GM21529 (cell line): ENCODE measurements at regions not wholly inside any gene's neighbourhood (a gene's known extent, or its start where the extent isn't known, plus 50 kb on each side); places are given as distances from the start of the nearest gene placed in this dataset.
A peak's percentile ranks its signal among the peaks of the same experiment; 100 is the strongest.
"Not testable (repeated sequence)": the region's sequence is repeated elsewhere in the genome, so short reads cannot be mapped to it uniquely, and the experiment has no call there.

Experiments
- ATAC-seq: cut with Tn5 transposase; IDR thresholded peaks from one replicate; pipeline ENCODE4 v1.9.1; 2021; ENCODE audit not compliant: unreplicated experiment

- no peak for ATAC-seq
Observed at GRCh38 chr9:16052757-16053530, 500.1 kb downstream of the CCDC171 start.

GRCh38 chr9:16057541-16057940, 504.7 kb downstream of the CCDC171 start:
- ATAC-seq, result no peak

- ATAC-seq, result no peak
Observed at GRCh38 chr9:16058131-16058549, 505.3 kb downstream of the CCDC171 start.

GRCh38 chr9:16060436-16061129, 507.7 kb downstream of the CCDC171 start:
- ATAC-seq, result peak; percentile 55

GRCh38 chr9:16062542-16063240, 509.8 kb downstream of the CCDC171 start:
- no peak for ATAC-seq

- ATAC-seq, result no peak
Observed at GRCh38 chr9:16063241-16063591, 510.4 kb downstream of the CCDC171 start.

- ATAC-seq, result no peak
Observed at GRCh38 chr9:16064771-16065170, 511.9 kb downstream of the CCDC171 start.

GRCh38 chr9:16066201-16066600, 513.4 kb downstream of the CCDC171 start:
- ATAC-seq, result not testable (repeated sequence)

GRCh38 chr9:16068476-16068875, 515.6 kb downstream of the CCDC171 start:
- no peak for ATAC-seq

- no peak for ATAC-seq
Observed at GRCh38 chr9:16069249-16069648, 516.4 kb downstream of the CCDC171 start.

- no peak for ATAC-seq
Observed at GRCh38 chr9:16069671-16070454, 517.0 kb downstream of the CCDC171 start.

- no peak for ATAC-seq
Observed at GRCh38 chr9:16070455-16071145, 517.8 kb downstream of the CCDC171 start.

- no peak for ATAC-seq
Observed at GRCh38 chr9:16071400-16071799, 518.6 kb downstream of the CCDC171 start.

- no peak for ATAC-seq
Observed at GRCh38 chr9:16074963-16075362, 522.1 kb downstream of the CCDC171 start.

GRCh38 chr9:16075696-16076095, 522.9 kb downstream of the CCDC171 start:
- no peak for ATAC-seq

- ATAC-seq, result no peak
Observed at GRCh38 chr9:16076511-16076910, 523.7 kb downstream of the CCDC171 start.

GRCh38 chr9:16082796-16083195, 530.0 kb downstream of the CCDC171 start:
- no peak for ATAC-seq

GRCh38 chr9:16085167-16085726, 532.4 kb downstream of the CCDC171 start:
- ATAC-seq, result no peak

GRCh38 chr9:16090907-16091629, 538.2 kb downstream of the CCDC171 start:
- no peak for ATAC-seq
